SU-DHL-6 (cell line): ENCODE measurements at regions not wholly inside any gene's neighbourhood (a gene's known extent, or its start where the extent isn't known, plus 50 kb on each side); places are given as distances from the start of the nearest gene placed in this dataset.

Experiments used
- H2AFZ ChIP-seq: fragments of 200-600 bp; sonication (generic); 2 replicates; pipeline ENCODE4 v1.6.1; 2014; ENCODE audit warnings: low read depth, mild to moderate bottlenecking, moderate library complexity, mixed read lengths, antibody characterized with exemption, low read length; ENCODE audit not compliant: severe bottlenecking
- H3F3A ChIP-seq: fragments of 200-600 bp; shearing (Covaris generic); 2 replicates; pipeline ENCODE4 v1.6.0; 2016; ENCODE audit warnings: antibody characterized with exemption, mild to moderate bottlenecking; ENCODE audit not compliant: insufficient read depth
- H3K27ac ChIP-seq: fragments of 200-600 bp; sonication (generic); 2 replicates; pipeline ENCODE4 v1.5.1; 2016; ENCODE audit warnings: low read depth, mild to moderate bottlenecking, low read length, moderate library complexity, mixed read lengths
- H3K27me3 ChIP-seq: fragments of 200-600 bp; sonication (generic), shearing (Covaris generic); 2 replicates; pipeline ENCODE4 v1.6.0; 2014; ENCODE audit warnings: mild to moderate bottlenecking, low read length
- H3K36me3 ChIP-seq: fragments of 200-600 bp; sonication (generic); 2 replicates; pipeline ENCODE4 v1.6.1; 2014; ENCODE audit warnings: mild to moderate bottlenecking, low read length, mixed read lengths
- H3K4me2 ChIP-seq: fragments of 300-600, 200-600 bp; shearing (Covaris generic), sonication (generic); 2 replicates; pipeline ENCODE4 v1.6.0; 2014; ENCODE audit warnings: low read length, low read depth, mild to moderate bottlenecking; ENCODE audit not compliant: poor library complexity, severe bottlenecking
- H3K4me3 ChIP-seq: fragments of 200-600 bp; sonication (generic); 2 replicates; pipeline ENCODE4 v1.5.1; 2014; ENCODE audit warnings: antibody characterized with exemption, low read length, mild to moderate bottlenecking, mixed read lengths; ENCODE audit not compliant: insufficient read depth, poor library complexity, severe bottlenecking
- H3K79me2 ChIP-seq: fragments of 200-600 bp; sonication (generic); 2 replicates; pipeline ENCODE4 v1.6.1; 2014; ENCODE audit warnings: mild to moderate bottlenecking, low read length, moderate library complexity; ENCODE audit not compliant: insufficient read depth
- H3K9ac ChIP-seq: fragments of 200-600 bp; sonication (generic); 2 replicates; pipeline ENCODE4 v1.7.0; 2014; ENCODE audit warnings: mild to moderate bottlenecking, low read length
- H3K9me2 ChIP-seq: fragments of 200-600 bp; sonication (generic); replicated peaks from 2 replicates; pipeline ENCODE4 v1.6.1; 2014; ENCODE audit warnings: low read length; ENCODE audit not compliant: insufficient read depth
- H3K9me3 ChIP-seq: fragments of 200-600 bp; sonication (generic); 2 replicates; pipeline ENCODE4 v1.6.1; 2014; ENCODE audit warnings: low read length, mixed read lengths; ENCODE audit not compliant: insufficient read depth
- H4K20me1 ChIP-seq: fragments of 200-600 bp; sonication (generic); 2 replicates; pipeline ENCODE4 v1.6.1; 2014; ENCODE audit warnings: low read depth, mild to moderate bottlenecking, antibody characterized with exemption, low read length, moderate library complexity, mixed read lengths
- CTCF ChIP-seq: fragments of 200-600 bp; sonication (generic); IDR thresholded peaks from one replicate; pipeline ENCODE4 v1.5.1; 2017; ENCODE audit warnings: antibody characterized with exemption, mild to moderate bottlenecking, low read length, moderate library complexity; ENCODE audit not compliant: insufficient read depth, poor library complexity, severe bottlenecking
- EZH2phosphoT487 ChIP-seq: fragments of 200-600 bp; sonication (generic), shearing (Covaris generic); conservative IDR thresholded peaks from 2 replicates; pipeline ENCODE4 v1.6.1; 2018; ENCODE audit warnings: mild to moderate bottlenecking, antibody characterized with exemption, low read length, moderate library complexity, mixed read lengths

- H3K9ac ChIP-seq = no peak overlapping the region
- H3K4me2 ChIP-seq = no peak overlapping the region
- no peak overlapping the region for H3K4me3 ChIP-seq
- H2AFZ ChIP-seq = no peak overlapping the region
- TF ChIP-seq CTCF (no peak), EZH2phosphoT487 (no peak)
- H3K9me2 ChIP-seq = no peaks in the 10 kb centered on the region
- H3K27me3 ChIP-seq = no peaks in the 10 kb centered on the region
- H4K20me1 ChIP-seq = no peaks in the 10 kb centered on the region
- no peaks in the 10 kb centered on the region for H3K9me3 ChIP-seq
- no peaks in the 10 kb centered on the region for H3F3A ChIP-seq
- no peak overlapping the region for H3K27ac ChIP-seq
- H3K36me3 ChIP-seq = no peaks in the 10 kb centered on the region
- no peaks in the 10 kb centered on the region for H3K79me2 ChIP-seq
Observed at GRCh38 chr15:54987881-54988280, 208.9 kb downstream of the RSL24D1 start.

DNA sequence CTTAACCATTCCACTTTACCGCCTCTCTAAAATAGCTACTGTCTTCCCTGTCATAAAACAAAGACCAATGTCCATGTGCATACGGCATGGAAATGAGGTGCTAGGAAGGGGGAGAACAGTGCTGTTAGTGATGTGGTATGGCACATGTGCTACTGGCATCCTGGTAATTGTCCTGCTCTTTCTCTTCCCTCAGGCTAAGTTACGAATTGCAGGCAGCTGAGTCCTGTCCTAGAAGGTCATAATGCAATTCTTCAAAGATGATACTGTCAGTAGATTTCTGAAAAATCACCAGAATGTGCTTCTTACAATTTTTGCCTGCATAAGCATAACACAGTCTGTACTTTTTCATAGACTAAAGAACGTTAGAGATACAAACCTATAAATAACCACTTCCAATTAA, 216.8 kb downstream of the RSL24D1 start:
- Histone ChIP-seq H3K27ac (no peak overlapping the region), H3K9me2 (no peaks in the 10 kb centered on the region), H4K20me1 (no peaks in the 10 kb centered on the region), H2AFZ (no peak overlapping the region), H3K9ac (no peak overlapping the region), H3K27me3 (no peaks in the 10 kb centered on the region), H3K4me3 (no peak overlapping the region), H3K4me2 (no peak overlapping the region), H3K9me3 (no peaks in the 10 kb centered on the region), H3K79me2 (no peaks in the 10 kb centered on the region), H3F3A (no peaks in the 10 kb centered on the region), H3K36me3 (no peaks in the 10 kb centered on the region)
- TF ChIP-seq CTCF = no peak
- no peak for TF ChIP-seq EZH2phosphoT487

DNA sequence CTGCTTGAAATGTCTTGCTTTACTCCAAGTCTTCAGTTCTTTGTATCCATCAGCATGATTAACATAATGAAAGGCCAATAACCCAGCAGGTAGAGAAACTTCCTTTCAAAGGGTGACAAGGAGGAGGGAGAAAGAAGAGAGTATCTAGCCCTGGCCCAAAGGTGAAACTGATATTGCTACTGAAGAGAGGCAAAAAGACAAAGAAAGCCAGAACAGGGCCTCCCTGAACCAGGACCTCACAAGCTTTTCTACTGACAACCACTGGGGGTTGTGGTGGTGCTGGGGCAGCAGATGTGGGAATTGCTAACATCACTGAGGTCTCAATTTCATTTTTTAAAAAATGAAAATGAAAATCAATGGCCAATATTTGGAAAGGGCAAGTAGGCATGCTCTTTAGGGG, 234.1 kb downstream of the RSL24D1 start:
- no peak overlapping the region for H3K4me2 ChIP-seq
- no peak overlapping the region for H2AFZ ChIP-seq
- TF ChIP-seq CTCF (no peak), EZH2phosphoT487 (no peak)
- no peaks in the 10 kb centered on the region for H4K20me1 ChIP-seq
- no peak overlapping the region for H3K27ac ChIP-seq
- H3K9ac ChIP-seq = no peak overlapping the region
- no peaks in the 10 kb centered on the region for H3K79me2 ChIP-seq
- H3K9me2 ChIP-seq = no peaks in the 10 kb centered on the region
- H3K27me3 ChIP-seq = no peaks in the 10 kb centered on the region
- no peaks in the 10 kb centered on the region for H3K36me3 ChIP-seq
- H3K9me3 ChIP-seq = no peaks in the 10 kb centered on the region
- H3K4me3 ChIP-seq = no peak overlapping the region
- H3F3A ChIP-seq = no peaks in the 10 kb centered on the region

DNA sequence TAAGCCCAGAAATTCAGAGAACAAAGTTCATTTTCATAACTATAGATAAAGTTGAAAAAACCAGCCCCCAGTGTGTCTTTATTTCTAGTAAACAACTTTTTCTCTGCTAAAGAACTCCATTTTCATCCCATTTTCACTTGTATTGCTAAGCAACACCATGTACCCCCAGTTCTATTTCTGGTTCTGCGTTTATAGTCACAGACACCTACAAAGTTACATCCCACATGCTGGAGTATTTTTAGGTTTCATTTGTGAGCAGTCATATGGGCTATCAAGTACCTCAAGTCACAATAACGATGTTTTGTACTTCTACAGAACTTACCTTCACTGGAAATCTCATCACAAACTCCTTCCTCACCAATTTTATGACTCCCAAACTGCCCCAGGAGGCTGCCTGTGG, 236.5 kb downstream of the RSL24D1 start:
- Histone ChIP-seq H2AFZ (no peak overlapping the region), H3K9ac (no peak overlapping the region), H3K9me2 (no peaks in the 10 kb centered on the region), H3K9me3 (no peaks in the 10 kb centered on the region), H3K27ac (no peak overlapping the region), H3F3A (no peaks in the 10 kb centered on the region), H4K20me1 (no peaks in the 10 kb centered on the region), H3K4me2 (no peak overlapping the region), H3K27me3 (no peaks in the 10 kb centered on the region), H3K36me3 (no peaks in the 10 kb centered on the region), H3K4me3 (no peak overlapping the region), H3K79me2 (no peaks in the 10 kb centered on the region)
- no peak for TF ChIP-seq EZH2phosphoT487
- no peak for TF ChIP-seq CTCF
